ENCODE measurements at regions not wholly inside any gene's neighbourhood (a gene's known extent, or its start where the extent isn't known, plus 50 kb on each side); places are given as distances from the start of the nearest gene placed in this dataset.

GRCh38 chrX:106323357-106323756 lies 155.3 kb downstream of the PWWP3B start:
- H3K4me3 ChIP-seq, result no peak overlapping the region
- no peaks in the 10 kb centered on the region for H3K4me1 ChIP-seq
- intact Hi-C loops (cut with DNase I), result no loop called here
- H3K27ac ChIP-seq, result no peak overlapping the region
- no peaks in the 10 kb centered on the region for H3K36me3 ChIP-seq
- peaks cover 0 to 2% (median 0%) of the 10 kb centered on the region in 11 donors for H3K9me3 ChIP-seq
- ATAC-seq (no peak), DNase-seq (no peak)
- peaks cover 0 to 5% (median 0%) of the 10 kb centered on the region in 7 donors for H3K27me3 ChIP-seq
- TF ChIP-seq CTCF (IDR thresholded peaks at IDR 0.05), result no peak

GRCh38 chrX:106331606-106332005 lies 163.5 kb downstream of the PWWP3B start:
- DNase-seq (no peak), ATAC-seq (no peak)
- no peaks in the 10 kb centered on the region for H3K4me1 ChIP-seq
- no peak for TF ChIP-seq CTCF (IDR thresholded peaks at IDR 0.05)
- 65 to 86% methylated on average over 3 of the region's 3 CpGs for WGBS, 2 donors
- H3K27me3 ChIP-seq, result no peaks in the 10 kb centered on the region
- H3K9me3 ChIP-seq, result no peaks in the 10 kb centered on the region
- intact Hi-C loops (cut with DNase I), result no loop called here
- H3K4me3 ChIP-seq, result no peak overlapping the region
- H3K36me3 ChIP-seq, result no peaks in the 10 kb centered on the region
- no peak overlapping the region for H3K27ac ChIP-seq

- Histone ChIP-seq H3K27ac (no peak overlapping the region), H3K36me3 (no peaks in the 10 kb centered on the region), H3K27me3 (peaks cover 0 to 8% (median 0%) of the 10 kb centered on the region in 7 donors), H3K4me1 (no peaks in the 10 kb centered on the region), H3K4me3 (no peak overlapping the region), H3K9me3 (peaks cover 0 to 34% (median 0%) of the 10 kb centered on the region in 11 donors)
- WGBS, 2 donors, result 44 to 52% methylated on average over 3 of the region's 3 CpGs
- no peak for ATAC-seq
- intact Hi-C loops (cut with DNase I), result no loop called here
- DNase-seq, result no peak
- no peak for TF ChIP-seq CTCF (IDR thresholded peaks at IDR 0.05)
Measured at GRCh38 chrX:106341823-106342222, 173.7 kb downstream of the PWWP3B start.

- Histone ChIP-seq H3K4me3 (no peak overlapping the region), H3K36me3 (no peaks in the 10 kb centered on the region), H3K4me1 (no peaks in the 10 kb centered on the region), H3K27me3 (peaks cover 0 to 14% (median 0%) of the 10 kb centered on the region in 7 donors), H3K9me3 (no peaks in the 10 kb centered on the region), H3K27ac (no peak overlapping the region)
- intact Hi-C loops (cut with DNase I), result no loop called here
- ATAC-seq (no peak), DNase-seq (no peak)
- TF ChIP-seq CTCF (IDR thresholded peaks at IDR 0.05), result no peak
Measured at GRCh38 chrX:106356580-106356979, 188.5 kb downstream of the PWWP3B start.

GRCh38 chrX:106363214-106363613 lies 195.1 kb downstream of the PWWP3B start:
- DNase-seq (peak in 1 of 2 donors; percentile 2), ATAC-seq (no peak)
- H3K27ac ChIP-seq, result no peak overlapping the region
- no peak for TF ChIP-seq CTCF (IDR thresholded peaks at IDR 0.05)
- no peaks in the 10 kb centered on the region for H3K4me1 ChIP-seq
- intact Hi-C loops (cut with DNase I), result no loop called here
- H3K9me3 ChIP-seq, result no peaks in the 10 kb centered on the region
- H3K36me3 ChIP-seq, result no peaks in the 10 kb centered on the region
- peaks cover 0 to 12% (median 0%) of the 10 kb centered on the region in 7 donors for H3K27me3 ChIP-seq
- H3K4me3 ChIP-seq, result no peak overlapping the region
- WGBS, 2 donors, result 72 to 80% methylated on average over 5 of the region's 5 CpGs
